DMS53 treated with DMSO at 0.1 percent for 48 hours (cell line): ENCODE measurements at regions not wholly inside any gene's neighbourhood (a gene's known extent, or its start where the extent isn't known, plus 50 kb on each side); places are given as distances from the start of the nearest gene placed in this dataset.
"Not testable (repeated sequence)": the region's sequence is repeated elsewhere in the genome, so short reads cannot be mapped to it uniquely, and the experiment has no call there.

ENCODE experiments used
- DNase-seq: peaks from one replicate; lab custom pipeline; 2025; ENCODE audit not compliant: unreplicated experiment; lab: John Stamatoyannopoulos, UW

GRCh38 chr4:3878678-3879077 is 112.5 kb downstream of the ADRA2C start:
- no peak for DNase-seq

- no peak for DNase-seq
Observed at GRCh38 chr4:3879681-3880614, 113.8 kb downstream of the ADRA2C start.

DNA sequence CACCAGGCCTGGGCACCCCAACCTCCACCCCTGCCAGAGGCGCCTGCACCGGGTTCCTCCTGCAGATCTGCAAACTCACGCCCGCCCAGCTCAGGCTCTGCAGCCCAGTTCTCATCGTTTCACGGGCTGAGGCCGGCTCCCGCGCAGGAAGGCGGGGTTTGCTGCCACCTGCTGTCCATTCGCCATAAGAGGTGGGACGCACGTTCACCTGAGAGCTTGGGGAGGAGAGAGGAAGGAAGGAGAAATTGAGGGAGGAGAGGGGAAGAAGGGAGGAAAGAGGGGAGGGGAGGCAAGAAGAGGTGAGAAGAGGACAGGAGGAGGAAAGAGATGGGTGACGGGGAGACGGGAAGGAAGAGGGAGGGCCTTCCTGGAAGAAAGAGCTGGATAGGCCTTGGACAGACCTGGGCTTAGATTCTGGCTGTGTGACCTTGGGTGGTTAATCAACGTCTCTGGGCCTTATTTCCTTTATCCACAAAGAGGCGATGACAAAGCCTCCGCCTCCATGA is 114.5 kb downstream of the ADRA2C start:
- DNase-seq: peak; percentile 43

DNA sequence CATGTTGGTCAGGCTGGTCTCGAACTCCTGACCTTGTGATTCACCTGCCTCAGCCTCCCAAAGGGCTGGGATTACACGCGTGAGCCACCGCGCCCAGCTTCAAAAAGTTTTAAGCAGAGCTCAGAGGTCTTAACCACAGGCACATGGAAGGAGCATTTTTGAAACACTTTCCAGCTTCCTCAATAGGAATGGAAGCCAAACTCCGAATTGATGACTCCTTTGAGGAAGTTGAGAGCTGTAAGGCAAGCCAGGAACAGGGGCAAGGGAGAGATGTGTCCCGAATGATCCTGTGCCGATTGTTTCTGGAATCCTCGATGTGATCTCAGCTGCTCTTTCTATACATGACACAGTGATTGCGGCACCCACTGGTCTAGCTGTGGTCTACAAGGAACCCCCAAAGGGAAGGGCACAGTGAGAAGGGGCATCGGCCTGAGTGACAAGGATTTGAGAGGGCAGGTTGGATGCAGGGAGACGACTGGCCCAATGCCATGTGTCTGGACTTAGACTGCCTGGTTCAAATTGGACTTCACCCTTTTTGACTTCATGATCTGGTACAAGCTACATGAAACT is 116.2 kb downstream of the ADRA2C start:
- DNase-seq: not testable (repeated sequence)

GRCh38 chr4:3884261-3884660 is 118.1 kb downstream of the ADRA2C start:
- DNase-seq: not testable (repeated sequence)

DNA sequence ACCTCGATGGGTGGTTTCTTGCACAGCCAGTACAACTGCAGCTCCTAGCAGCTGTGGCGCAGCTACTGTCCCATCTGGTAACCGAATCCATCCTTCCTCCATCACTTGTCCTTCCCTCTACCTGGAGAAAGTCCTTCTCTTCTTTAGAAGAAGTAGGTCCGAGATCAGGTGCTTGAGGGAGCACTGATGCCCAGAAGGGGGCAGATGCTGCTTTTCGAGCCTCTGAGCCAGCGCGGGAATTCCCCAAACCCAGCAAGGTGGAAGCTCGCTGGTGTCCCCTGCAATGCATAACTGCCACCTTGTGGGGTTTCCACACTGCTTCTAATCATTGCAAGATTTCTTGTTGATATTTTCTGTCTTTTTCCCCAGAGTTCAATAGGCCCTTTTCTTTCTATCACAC is 127.4 kb downstream of the ADRA2C start:
- not testable (repeated sequence) for DNase-seq

GRCh38 chr4:3894086-3894959 is 128.1 kb downstream of the ADRA2C start:
- DNase-seq: not testable (repeated sequence)

DNA sequence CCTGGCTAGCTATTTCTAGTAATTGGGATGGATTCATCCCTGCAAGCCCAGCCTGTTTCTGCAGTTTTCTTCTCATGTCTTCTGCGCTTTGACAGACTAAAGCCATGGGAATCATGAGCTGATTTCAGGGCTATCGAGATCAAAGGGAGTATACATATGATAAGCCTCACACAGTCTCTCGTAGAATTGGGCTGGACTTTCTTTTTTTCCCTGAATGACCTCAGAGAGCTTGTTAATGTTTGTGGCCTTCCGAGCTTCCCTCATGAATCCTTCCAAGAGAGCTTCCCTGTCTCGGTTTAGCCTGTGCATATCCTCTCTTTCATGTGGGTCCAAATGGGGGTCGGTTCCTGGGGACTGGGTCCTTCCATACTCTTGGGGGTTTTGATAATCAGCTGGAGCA is 130.3 kb downstream of the ADRA2C start:
- DNase-seq: no peak

DNA sequence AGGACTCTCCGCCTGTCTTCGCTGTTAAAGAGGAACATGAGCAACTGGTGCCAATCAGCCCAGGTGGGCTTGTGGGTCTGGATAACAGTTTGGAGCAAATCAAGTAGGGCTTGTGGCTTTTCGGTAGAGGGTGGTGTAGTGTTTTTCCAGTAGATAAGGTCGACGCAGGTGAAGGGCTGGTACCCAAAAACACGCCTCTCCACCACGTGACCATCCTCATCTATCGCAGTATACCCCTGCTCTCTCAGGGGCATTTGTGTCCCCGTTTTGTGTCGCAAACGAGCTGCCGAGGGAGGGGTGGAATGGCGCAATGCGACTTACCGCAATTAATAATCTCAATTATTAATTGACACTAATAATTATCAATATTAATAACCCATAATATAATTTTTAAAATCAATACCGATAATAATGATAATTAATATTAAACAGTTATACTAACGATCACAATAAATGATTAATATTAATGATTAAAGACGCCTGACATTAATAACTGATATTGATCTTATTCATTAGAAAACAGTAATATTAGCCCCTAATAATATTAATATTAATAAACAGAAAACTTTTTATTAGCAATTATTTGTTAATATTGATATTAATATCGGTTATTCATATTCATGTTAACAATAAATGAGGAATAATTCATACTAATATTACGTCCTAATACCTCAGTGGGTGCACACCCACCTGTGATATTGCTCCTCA is 130.8 kb downstream of the ADRA2C start:
- not testable (repeated sequence) for DNase-seq

GRCh38 chr4:3898098-3898497 is 131.9 kb downstream of the ADRA2C start:
- no peak for DNase-seq

- not testable (repeated sequence) for DNase-seq
Observed at GRCh38 chr4:3898928-3899327, 132.7 kb downstream of the ADRA2C start.

GRCh38 chr4:3904264-3904955 is 138.2 kb downstream of the ADRA2C start:
- not testable (repeated sequence) for DNase-seq

DNA sequence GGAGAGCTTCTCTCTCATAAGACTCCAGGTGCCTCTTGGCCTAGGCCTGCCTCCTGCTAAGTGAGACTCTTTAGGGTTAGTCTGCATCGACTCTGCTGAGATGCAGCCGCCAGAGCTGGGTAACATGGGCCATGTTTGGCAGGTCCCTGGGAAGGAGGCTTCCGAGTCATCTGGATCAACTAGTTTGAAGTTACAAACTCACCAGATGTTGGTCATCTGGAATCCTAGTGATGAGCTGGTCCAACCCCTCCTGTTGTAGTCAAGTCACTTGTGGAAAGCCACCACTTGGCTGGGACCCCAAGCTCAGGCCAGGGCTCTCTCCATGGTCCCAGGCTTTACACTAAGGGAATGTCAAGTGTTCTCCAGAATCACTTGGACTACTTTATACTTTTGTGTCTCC is 143.4 kb downstream of the ADRA2C start:
- not testable (repeated sequence) for DNase-seq

- not testable (repeated sequence) for DNase-seq
Observed at GRCh38 chr4:3910161-3910950, 144.2 kb downstream of the ADRA2C start.

DNA sequence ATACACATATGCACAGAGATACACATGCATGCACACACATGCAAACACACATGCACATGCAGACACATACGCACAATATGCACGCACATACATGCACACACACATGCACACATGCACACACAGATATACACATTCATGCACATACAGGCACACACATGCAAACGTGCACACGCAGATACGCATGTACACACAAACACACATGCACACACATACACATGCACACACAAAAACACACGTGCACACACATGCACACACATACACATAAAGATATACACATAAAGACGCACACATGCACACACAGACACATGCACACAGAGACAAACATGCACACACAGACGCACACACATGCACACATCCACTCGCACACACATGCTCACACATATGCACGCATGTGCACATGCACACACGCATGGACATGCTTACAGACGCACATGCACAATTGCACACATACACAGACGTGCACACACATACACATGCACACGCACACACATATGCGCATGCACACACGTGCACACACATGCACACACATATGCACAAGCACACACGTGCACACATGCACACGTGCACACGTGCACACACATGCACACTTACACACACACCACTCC is 145.2 kb downstream of the ADRA2C start:
- DNase-seq: no peak

DNA sequence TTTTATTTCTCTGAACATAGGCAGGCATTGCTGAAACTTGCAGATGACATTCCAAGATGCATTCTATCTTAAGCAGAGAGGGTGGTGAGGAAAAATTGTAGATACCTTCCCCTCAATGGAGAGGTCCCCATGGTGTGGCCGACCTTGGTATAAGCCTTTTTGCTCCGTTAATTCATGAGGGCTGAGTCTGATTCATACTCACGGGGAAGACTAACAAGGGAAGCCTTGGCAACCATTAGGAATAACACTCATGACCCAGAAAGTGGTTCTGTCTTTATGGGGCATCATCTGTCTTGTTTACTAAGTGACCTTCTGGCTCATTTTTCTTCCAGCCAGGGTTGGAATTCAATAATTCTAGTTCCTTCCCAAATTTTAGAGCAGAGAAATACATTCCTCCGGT is 148.3 kb downstream of the ADRA2C start:
- DNase-seq: not testable (repeated sequence)

DNA sequence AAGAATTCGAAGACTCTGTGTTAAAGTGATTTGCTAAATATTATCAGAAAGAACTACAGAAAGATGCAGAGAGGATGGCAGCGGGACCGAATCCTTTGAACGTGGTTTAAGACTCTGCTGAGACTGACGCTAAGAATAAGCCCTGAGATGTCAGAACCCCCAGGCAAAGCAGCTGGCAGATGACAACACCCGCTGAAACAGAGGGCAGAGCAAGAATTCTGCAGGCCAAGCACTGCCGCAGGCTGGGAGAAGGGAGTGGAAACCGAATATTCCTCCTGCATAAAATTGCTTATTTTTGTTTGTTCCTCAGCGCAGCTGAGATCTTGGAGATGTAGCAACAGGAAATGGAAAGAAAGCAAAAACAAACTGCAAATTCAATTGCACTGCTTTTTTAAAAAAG is 153.3 kb downstream of the ADRA2C start:
- DNase-seq: not testable (repeated sequence)

DNA sequence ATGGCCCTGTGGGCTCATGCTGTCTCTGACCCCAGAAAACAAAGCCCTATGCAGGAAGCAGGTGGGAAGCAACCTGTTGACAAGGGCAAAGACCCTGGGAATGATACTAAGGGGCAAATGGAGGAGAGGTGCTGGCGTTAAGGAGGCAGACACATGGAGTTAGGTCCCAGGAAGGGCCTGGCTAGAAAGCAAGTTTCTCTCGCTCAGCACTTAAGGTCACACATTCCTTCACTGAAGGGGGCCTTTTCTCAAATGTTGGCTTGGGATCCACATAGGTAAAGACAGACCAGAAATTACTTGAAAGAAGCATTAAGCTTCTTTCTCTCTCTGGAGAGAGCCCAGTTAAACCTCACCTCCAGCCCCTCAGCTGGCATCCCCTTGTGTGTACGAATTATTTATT is 155.7 kb downstream of the ADRA2C start:
- not testable (repeated sequence) for DNase-seq

DNA sequence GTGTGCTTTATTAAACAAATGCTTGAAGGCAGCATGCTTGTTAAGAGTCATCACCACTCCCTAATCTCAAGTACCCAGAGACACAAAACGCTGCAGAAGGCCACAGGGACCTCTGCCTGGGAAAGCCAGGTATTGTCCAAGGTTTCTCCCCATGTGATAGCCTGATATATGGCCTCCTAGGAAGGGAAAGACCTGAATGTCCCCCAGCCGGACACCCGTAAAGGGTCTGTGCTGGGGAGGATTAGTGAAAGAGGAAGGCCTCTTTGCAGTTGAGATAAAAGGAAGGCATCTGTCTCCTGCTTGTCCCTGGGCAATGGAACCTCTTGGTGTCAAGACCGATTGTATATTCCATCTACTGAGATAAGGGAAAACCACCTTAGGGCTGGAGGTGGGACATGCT is 159.7 kb downstream of the ADRA2C start:
- DNase-seq: not testable (repeated sequence)
